GM04503 (cell line): ENCODE measurements at regions not wholly inside any gene's neighbourhood (a gene's known extent, or its start where the extent isn't known, plus 50 kb on each side); places are given as distances from the start of the nearest gene placed in this dataset.

Source experiments
- DNase-seq: peaks from one replicate; pipeline ENCODE4 v3.0.0-alpha.2; 2012; ENCODE audit warnings: low read depth

DNA sequence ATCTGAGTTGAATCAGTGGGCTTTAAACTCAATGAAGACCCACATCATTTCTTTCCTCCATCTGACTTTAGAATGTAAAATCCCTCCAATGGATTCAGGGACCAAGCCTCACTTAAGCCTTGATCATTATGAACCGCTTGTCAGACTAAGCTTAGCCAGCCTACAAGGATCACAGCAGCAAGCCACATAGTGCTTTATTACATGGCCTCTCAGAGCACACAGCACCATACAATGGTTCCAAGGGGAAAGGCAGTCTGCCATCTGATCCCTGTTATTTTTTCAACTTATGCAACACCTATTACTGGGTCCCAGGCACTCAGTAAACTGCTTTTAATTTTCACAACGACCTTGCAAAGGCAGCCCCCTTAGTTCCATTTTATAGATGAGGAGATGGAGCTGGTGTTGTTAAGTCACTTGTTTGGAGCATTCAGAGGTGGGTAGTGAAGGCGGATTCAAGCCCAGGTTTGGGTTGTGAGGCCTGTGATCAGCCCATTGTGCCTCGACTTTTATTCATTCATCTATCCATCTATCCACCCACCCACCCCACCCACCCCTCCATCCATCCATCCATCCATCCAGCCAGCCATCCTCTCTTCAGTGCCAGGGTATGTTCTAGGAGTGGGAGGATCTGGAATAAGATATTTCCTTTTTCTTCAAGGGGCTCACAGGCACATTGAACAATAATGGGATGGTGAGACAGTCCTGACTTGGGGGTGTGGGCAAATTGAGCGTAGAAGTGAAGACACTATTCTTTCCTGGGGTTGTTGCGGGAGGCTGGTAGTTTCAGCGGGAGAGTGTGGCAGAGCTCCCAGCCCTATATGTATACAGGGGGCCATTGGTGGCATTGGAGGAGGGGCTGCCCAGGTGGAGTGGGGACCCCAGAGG lies 141.2 kb downstream of the MYCN start:
- no peak for DNase-seq

DNA sequence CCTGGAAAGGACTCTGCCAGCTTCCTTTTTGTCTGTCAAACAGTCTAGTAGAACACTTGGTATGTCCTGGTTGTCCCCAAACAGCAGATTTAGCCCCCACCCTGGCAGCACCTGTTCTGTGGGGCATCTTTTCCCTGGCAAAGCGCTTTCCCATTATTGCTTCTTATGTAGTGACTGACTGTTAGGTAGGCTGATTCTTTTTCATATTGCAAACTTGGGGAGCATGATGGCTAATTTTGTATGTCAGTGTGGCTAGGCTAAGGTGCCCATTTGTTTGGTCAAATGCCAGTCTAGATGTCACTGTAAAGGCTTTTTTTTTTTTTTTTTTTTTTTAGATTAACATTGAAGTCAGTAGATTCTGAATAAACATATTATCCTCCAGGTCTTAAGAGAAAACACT lies 140.2 kb downstream of the MYCN start:
- DNase-seq, result no peak

DNA sequence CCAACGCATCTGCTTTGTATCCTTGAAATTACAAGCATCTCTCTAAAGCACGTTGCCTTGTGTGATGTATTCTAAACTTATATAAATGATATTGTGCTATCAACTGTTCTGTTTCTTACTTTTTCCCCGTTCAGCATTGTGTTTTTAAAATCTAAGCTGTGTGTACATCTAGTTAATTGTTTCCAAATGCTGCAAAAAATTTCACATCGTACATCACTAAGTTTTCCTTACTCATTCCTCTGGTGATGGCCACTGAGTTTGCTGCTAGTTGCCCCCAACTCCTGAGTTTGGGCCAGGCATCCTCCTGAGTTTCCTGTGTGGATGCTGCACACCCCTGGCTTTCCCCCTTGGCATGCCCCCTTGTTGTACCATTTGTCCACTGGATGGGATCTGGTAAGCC lies 139.7 kb downstream of the MYCN start:
- no peak for DNase-seq

DNA sequence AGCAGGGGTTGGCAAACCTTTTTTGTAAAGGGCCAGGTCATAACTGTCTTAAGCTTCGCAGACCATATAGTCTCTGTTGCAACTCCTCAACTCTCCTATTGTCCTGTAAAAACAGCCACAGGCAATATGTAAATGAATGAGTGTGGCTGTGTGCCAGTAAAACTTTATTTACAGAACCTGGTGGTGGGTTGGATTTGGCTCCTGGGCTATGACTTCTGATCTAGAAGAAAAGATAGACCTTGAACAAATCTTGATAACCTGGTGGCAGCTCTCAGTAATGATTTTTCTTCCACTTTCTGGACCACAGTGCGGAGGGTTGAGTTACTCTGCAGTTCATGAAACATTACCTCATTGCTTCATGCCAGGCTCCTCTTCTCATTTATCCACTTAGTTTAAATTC lies 139.3 kb downstream of the MYCN start:
- no peak for DNase-seq

DNA sequence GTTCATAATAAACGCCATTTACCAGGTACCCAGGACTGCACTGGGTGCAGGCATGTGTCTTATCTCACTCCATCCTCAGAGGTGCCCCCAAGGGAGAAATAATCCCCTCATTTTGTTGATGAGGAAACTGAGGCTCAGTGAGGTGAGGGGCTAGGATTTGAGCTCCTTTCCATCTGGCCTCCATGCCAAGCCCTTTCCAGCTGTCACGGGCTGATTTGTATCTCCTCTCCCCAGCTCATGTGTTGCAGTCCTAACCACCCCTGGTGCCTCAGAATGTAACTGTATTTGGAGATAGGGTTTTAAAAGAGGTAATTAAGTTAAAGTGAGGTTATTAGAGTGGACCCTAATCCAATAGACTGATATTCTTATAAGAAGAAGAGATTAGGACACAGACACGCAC lies 137.3 kb downstream of the MYCN start:
- no peak for DNase-seq

DNA sequence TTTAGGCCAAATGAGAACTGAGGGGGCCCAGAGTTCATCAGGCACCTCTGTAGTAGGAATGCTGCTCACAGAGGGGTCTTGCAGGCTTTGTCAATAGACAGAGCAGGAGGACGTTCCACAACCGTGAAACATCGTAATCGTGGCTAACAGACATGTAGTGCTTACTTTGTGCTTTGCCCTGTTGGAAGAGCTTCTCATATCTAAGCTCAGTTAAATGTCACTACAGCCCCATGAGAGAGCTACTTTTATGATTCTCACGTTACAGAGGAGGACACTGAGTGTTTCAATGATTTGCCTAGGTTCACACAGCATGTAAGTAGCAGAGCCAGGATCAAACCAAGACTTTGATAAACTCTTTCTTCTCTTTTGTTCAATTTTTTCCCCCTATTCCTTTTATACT lies 136.6 kb downstream of the MYCN start:
- DNase-seq, result no peak

DNA sequence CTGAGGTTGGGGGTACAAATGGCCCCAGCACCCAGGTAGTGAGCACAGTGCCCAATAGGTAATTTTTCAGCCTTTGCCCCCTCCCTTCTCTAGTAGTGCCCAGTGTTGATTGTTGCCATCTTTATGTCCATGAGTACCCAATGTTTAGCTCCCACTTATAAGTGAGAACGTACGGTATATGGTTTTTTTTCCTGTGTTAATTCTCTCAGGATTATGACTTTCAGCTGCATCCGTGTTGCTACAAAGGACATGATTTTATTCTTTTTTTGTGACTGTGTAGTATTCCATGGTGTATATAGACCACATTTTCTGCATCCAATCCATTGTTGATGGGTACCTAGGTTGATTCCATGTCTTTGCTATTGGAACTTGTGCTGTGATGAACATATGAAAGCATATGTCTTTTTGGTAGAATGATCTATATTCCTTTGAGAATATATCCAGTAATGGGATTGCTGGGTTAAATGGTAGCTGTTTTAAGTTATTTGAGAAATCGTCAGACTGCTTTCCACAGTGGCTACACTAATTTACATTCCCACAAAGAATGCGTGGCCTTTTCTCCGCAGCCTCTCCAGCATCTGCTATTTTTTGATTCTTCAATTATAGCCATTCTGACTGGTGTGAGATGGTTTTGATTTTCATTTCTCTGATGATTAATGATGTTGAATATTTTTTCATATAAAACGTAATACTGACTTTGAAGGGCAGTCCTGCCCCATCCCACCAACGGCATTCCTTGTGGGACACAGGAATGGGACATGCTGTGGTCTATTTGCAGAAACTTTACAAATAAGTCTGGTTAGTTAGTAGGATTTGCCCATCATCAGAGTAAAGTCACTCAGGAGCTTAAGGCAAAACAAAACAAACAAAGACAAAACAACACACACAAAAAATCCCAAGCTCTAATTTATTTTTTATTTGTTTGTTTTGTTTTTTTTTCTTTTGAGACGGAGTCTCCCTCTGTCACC lies 135.0 kb downstream of the MYCN start:
- no peak for DNase-seq

DNA sequence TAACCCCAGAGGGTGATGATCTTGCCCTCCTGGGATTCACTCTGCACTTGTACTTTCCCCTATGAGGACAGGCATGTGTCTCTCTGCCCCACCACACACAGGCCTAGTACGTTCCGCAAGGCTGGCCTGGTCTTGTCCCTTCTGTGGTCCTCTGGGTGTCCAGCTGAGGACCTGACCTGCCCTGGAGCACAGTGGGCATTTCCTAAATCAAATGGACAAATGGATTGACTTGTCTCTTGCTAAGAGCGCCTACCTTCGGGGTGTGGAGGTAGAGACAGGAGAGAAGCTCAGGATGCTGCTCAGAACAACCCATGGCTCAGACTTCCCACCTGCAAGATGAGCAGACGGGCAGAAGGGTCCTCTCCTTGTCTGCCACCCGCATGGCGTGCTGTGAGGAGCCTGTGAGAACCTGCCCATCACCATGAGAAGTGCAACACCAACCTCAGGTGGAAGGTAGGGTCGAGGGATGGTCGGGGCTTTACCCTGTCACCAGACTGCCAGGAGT lies 133.6 kb downstream of the MYCN start:
- no peak for DNase-seq

DNA sequence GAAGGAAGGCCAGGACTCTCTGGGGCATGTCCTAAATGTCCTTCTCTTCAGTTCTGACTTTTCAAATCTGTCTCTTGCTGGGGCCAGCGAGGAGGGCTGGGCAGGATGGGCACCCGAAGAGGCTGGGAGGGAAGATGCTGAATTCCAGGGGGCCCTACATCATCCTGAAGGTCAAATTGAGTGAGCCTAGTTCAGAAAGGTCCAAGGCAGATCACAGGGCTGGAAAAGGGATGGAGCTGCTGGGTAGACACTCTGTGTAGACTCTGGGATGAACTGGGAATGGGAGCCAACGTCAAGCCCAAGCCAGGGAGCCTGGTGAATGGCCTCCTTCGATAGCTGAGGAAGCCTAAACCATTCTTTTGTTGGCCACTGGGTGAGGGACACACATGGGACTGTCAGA lies 133.1 kb downstream of the MYCN start:
- DNase-seq, result no peak

DNA sequence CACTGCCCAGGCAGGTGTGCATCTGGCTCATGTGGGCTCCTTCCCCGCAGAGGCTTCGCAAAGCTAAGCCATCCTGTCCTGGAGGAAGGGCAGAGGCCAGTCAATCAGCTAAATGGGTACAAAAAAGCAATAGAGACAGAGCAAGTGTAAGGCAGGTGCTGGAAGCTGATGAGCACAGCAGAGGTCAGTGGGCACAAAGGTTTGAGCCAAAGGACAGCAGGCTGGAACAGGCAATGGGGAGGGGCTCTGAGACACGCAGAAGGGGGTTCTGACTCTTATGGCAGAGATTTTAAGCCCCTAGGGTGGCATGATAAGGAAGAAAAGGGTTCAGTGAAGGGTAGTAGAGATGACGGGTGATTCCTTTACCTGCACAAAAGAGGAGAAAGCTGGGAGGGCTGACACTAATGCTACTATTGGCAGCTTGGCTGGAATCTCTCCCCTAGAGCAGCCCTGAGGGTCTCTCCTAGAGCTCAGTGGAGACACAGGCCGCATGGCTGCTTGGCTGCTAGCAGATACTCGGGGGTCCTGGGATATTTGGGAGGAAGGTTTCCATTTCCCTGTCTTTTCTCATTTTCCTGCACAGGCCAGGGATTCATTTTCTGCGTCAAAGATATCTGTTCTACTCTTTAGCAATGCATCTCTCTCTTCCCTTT lies 132.4 kb downstream of the MYCN start:
- DNase-seq, result no peak

DNA sequence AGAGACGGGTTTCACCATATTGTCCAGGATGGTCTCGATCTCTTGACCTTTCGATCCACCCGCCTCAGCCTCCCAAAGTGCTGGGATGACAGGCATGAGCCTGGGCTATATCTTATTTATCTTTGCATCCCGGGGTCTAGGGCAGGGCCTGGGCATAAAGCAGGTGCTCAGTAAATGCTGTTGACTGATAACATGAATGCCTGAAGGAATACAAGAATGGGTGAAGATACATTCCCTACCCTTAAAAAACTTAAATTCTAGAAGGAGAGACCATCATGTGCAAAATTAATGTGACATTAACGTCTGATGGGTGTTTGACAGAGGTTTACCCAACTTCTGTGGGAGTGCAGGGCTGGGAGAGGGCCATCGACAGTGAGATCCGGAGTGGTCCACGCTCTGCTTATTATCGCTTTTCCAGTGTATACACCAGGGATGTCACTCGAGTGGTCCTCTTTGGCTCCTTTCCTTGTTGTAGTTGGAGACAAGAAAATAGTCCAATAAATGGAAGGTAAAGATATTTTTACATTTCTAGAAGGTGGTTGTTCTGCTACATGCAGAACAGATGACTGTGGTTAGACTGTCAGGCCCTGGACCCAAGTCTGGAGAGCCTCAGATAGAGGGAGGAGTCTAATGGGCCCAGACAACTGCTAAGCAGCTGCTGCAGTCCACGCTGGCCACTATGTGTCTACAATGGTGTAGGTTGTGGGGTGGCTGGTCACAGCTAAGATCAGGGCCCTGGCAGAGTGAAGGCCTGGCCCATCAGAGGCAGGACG lies 131.7 kb downstream of the MYCN start:
- no peak for DNase-seq

DNA sequence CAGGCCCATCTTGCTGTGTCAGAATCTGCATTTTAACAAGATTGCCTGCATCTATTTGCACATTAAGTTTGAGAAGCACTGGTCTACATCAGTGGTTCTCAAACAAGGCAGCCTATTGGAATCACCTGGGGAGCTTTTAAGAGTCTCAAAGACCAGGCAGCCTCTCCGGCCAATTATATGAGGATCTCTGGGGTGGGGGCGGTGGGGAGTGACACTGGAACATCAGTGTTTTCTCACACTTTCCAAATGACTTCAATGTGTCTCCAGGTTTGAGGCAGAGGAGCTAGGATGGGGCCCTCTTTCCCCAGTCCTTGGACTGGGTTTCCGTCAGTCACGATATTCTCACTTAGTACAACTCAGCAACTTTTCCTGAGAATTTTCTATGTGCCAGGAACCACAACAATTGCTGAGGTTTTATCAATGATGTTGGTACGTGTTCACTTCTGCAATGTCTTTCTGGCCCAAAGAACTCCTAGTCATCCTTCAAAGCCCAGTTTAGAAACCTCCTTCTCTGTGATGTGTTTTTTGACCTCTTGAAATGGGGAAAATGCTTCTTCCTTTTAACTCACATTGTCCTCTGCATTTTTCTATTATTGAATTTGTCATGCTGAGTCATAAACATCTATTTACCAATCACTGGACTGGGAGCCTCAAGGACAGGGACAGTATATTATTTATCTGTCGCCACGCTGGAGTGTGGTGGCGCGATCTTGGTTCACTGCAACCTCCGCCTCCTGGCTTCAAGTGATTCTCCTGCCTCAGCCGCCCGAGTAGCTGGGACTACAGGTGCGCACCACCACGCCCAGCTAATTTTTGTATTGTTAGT lies 130.9 kb downstream of the MYCN start:
- DNase-seq, result no peak

DNA sequence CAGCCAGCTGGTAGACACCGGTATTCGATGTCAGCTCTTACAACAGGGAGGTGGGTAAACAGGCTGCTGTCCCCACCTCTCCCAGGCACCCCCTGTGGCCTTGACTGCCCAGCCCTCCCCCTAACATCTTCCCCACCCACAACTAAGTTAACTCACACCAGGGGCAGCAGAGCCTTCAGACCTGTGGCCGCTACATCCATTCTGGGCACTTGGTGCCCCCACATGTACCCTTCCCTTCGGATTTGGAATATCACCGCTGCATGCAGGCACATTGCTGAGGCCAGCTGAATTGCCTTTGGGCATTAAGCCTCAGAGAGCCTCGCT lies 130.3 kb downstream of the MYCN start:
- DNase-seq, result no peak

DNA sequence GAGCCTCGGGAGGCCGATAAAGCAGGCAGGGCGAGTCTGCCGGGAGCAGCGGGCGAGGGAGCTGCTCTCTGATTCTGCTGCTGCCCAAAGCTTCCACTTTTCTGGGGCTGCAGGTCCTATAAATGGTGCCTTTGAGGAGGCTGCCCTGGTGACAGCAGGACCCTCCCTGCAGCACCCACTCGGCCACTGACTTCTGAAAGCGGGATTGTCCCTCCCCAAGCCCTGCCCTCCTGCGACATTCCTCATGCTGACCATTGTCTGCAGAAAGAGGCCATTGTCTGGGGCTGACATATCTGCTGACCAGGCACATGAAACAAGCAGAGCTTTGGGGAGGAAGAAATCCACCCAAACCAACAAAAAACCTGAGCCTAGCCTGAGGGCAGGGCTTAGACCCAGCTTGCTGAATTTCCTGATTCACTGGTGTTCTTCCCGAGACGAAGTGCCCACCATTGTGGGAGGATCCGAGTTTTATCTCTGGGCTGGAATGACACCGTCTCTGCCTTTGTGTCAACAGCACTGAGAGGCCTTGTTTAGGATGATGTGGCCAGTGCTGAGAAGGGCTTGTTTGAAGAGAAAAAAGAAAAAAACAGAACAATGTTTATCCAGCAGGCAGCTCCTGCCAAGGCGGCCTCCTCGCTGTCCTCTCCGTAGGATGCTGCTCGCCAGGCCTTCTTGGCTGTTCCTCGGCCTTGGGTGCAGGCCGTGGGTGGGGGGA lies 129.7 kb downstream of the MYCN start:
- DNase-seq, result no peak

DNA sequence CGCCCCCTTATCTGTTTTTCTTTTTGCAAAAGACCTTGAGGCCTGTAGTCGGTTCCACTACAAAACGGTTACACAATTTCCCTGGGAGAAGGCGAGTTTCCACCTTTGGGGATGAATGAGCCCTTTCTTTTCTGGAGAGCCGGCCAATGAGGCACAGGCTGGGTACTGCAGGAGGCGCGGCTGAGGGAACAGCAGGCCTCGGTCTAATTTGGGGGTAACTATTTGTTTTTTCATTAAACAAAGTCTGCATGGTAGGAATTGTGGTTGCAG lies 129.2 kb downstream of the MYCN start:
- DNase-seq, result no peak

DNA sequence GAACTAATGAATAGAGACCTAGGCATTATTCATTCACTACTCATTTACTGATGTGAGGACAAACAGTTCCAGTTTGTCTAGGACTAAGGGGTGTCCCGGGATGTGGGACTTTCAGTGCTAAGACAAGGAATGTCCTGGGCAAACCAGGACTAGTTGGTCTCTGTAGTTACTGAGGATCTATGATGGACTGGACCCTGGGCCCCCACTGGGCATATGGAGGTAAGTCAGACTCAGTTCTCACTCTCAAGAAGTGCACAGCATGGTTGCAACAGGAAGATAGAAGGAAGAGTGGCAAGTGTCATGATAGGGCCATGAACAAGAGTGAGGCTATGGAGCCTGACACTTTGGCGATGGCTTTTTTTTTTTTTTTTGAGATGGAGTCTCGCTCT lies 128.2 kb downstream of the MYCN start:
- no peak for DNase-seq

DNA sequence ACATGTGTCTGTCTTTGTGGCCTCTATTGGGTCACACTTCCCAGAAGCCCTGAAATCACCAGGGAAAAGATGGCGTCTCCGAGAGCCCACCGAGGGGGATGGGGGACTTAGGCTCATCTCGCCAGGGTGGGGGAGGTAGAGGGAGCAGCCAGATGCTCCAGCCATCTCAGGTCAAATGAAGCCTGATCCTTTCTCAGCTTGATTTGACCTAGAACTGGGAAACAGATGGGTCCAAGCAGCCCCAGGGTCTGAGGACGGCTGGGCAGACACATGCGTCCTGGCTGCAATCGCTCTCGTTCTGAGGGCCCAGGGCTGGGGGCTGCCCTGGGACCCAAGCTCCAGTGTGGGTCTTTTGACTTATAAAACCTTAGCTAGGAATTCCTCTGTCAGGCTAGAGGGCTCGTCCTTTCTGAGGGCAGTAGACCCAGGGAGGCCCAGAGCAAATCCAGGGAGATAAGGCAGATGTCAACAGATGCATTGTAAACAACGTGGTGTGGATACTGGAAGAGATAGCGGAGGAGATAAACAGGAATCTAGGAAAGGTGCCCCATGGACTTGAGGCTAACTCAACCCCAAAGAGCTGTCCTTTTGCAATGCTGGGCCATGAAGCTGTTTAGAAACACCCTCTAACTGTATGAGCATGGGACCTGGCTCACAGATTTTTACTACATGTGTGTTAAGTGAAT lies 127.7 kb downstream of the MYCN start:
- DNase-seq, result no peak

DNA sequence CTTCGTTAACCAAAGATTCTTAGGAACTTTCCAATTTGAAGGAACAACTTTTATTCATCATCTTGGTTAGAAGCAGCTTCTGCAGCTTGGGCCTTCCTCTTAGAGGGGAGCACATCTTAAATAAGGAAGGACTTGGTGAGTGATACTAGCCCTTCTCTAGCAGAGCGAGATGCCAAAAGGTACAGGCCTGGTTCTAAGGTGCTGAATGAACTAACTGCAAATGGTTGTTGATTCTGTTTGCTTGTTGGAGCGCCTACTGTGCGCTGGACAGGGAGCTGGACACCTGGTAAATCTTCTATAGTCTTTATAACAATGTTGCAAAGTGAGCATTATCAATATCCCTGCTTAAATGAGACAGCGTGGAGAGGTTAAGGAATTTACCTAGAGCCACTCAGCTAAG lies 127.1 kb downstream of the MYCN start:
- DNase-seq, result no peak

DNA sequence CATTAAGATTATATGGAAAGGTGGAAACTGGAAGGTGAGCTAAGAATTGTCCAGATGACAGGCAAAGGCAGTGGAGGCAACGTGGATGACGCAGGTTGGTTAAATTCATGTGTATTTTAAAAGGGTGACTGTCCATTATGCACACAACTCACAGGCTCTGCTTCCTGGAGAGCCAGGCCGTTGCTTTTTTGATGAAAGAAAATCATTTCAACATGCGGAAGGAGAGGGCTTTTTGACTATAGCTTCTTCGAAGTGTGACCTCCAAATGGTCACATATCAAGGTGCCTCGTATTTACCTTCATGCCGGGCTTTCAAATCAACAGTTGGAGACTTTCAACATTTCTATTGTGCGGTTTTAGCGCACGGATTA lies 126.7 kb downstream of the MYCN start:
- DNase-seq, result no peak
